HG03175 (cell line): ENCODE measurements at regions not wholly inside any gene's neighbourhood (a gene's known extent, or its start where the extent isn't known, plus 50 kb on each side); places are given as distances from the start of the nearest gene placed in this dataset.

Experiments
- ATAC-seq: cut with Tn5 transposase; IDR thresholded peaks from one replicate; pipeline ENCODE4 v1.9.1; 2021; ENCODE audit warnings: mild to moderate bottlenecking, moderate library complexity; ENCODE audit not compliant: unreplicated experiment

- ATAC-seq: no peak
Observed at GRCh38 chr3:59698091-59698490, 648.3 kb upstream of the CFAP20DC start.

GRCh38 chr3:59696783-59697182, 647.0 kb upstream of the CFAP20DC start:
- ATAC-seq: no peak

GRCh38 chr3:59695860-59696259, 646.0 kb upstream of the CFAP20DC start:
- no peak for ATAC-seq

- ATAC-seq: no peak
Observed at GRCh38 chr3:59692117-59692516, 642.3 kb upstream of the CFAP20DC start.

GRCh38 chr3:59690886-59691285, 641.1 kb upstream of the CFAP20DC start:
- ATAC-seq: no peak

GRCh38 chr3:59688636-59689035, 638.8 kb upstream of the CFAP20DC start:
- ATAC-seq: no peak

GRCh38 chr3:59685432-59685831, 635.6 kb upstream of the CFAP20DC start:
- ATAC-seq: no peak

GRCh38 chr3:59684766-59685165, 634.9 kb upstream of the CFAP20DC start:
- ATAC-seq: no peak

GRCh38 chr3:59680919-59681318, 631.1 kb upstream of the CFAP20DC start:
- ATAC-seq: no peak

- ATAC-seq: no peak
Observed at GRCh38 chr3:59677747-59678702, 628.2 kb upstream of the CFAP20DC start.

GRCh38 chr3:59675495-59675894, 625.7 kb upstream of the CFAP20DC start:
- ATAC-seq: no peak

- ATAC-seq: no peak
Observed at GRCh38 chr3:59663076-59663850, 613.4 kb upstream of the CFAP20DC start.

- ATAC-seq: no peak
Observed at GRCh38 chr3:59660852-59661625, 611.2 kb upstream of the CFAP20DC start.

- ATAC-seq: no peak
Observed at GRCh38 chr3:59660376-59660775, 610.6 kb upstream of the CFAP20DC start.

GRCh38 chr3:59659755-59660154, 609.9 kb upstream of the CFAP20DC start:
- no peak for ATAC-seq

GRCh38 chr3:59658866-59659265, 609.0 kb upstream of the CFAP20DC start:
- no peak for ATAC-seq

GRCh38 chr3:59658274-59658673, 608.4 kb upstream of the CFAP20DC start:
- no peak for ATAC-seq

- ATAC-seq: no peak
Observed at GRCh38 chr3:59655418-59656015, 605.7 kb upstream of the CFAP20DC start.

- ATAC-seq: no peak
Observed at GRCh38 chr3:59654480-59655417, 604.9 kb upstream of the CFAP20DC start.

- no peak for ATAC-seq
Observed at GRCh38 chr3:59654123-59654479, 604.3 kb upstream of the CFAP20DC start.
